A549 (cell line): ENCODE measurements at regions not wholly inside any gene's neighbourhood (a gene's known extent, or its start where the extent isn't known, plus 50 kb on each side); places are given as distances from the start of the nearest gene placed in this dataset.

Experiments
- ATAC-seq, 2 experiments: fragments of 200-7000 bp in 1 of 2; fragments of >200 bp in 1 of 2; cut with Nextera tagmentation in 1 of 2; cut with Tn5 transposase in 1 of 2; 3 replicates each; pipeline versions ENCODE4 v1.8.0 to v1.9.1; 2018 to 2020; ENCODE audit warnings: mild to moderate bottlenecking in 1 of 2, moderate library complexity in 1 of 2
- CTCF ChIA-PET: fragments of 300-600 bp; sonication (Branson Sonifier 250); formaldehyde crosslinking; extraction: SDS; loops from one replicate; lab custom pipeline; 2021; ENCODE audit warnings: antibody characterized with exemption, inconsistent platforms; lab: Yijun Ruan, JAX
- POLR2A ChIA-PET: fragments of 350-600 bp; formaldehyde crosslinking; extraction: SDS; loops from one replicate; lab custom pipeline; 2021; ENCODE audit warnings: antibody characterized with exemption, inconsistent platforms; lab: Yijun Ruan, JAX
- DNase-seq, 2 experiments: peaks; one replicate each; pipeline versions ENCODE4 v3.0.0 to v3.0.0-alpha.2; 2011 to 2016; ENCODE audit warnings: low read depth in 1 of 2, low spot score in 1 of 2
- FAIRE-seq: peaks from 2 replicates; lab custom pipeline; 2011; peaks lifted over from hg19 to GRCh38; lab: Jason Lieb, UNC
- H3K27ac ChIP-seq, 2 experiments: fragments of >200 bp; sonication (Bioruptor Twin); formaldehyde crosslinking; 3 replicates each; pipeline ENCODE4 v1.5.1; 2016 to 2017
- H3K4me1 ChIP-seq: fragments of >200 bp; sonication (Bioruptor Twin); formaldehyde crosslinking; 3 replicates; pipeline ENCODE4 v1.6.1; 2016
- H3K4me2 ChIP-seq: fragments of >200 bp; sonication (Bioruptor Twin); formaldehyde crosslinking; 3 replicates; pipeline ENCODE4 v1.6.1; 2016
- H3K4me3 ChIP-seq: fragments of >200 bp; sonication (Bioruptor Twin); formaldehyde crosslinking; 3 replicates; pipeline ENCODE4 v1.5.1; 2016
- H3K9me3 ChIP-seq: fragments of >200 bp; sonication (Bioruptor Twin); formaldehyde crosslinking; 3 replicates; pipeline ENCODE4 v1.6.1; 2016
- CHD2 ChIP-seq: fragments of 150-350 bp; IDR thresholded peaks from 2 replicates; pipeline ENCODE4 v1.6.1; 2014; ENCODE audit warnings: low read length; ENCODE audit not compliant: partially characterized antibody
- EHMT2 ChIP-seq: fragments of 200-600 bp; sonication (generic); IDR thresholded peaks from 2 replicates; pipeline ENCODE4 v1.6.1; 2016; ENCODE audit warnings: antibody characterized with exemption, low read depth, mild to moderate bottlenecking, moderate library complexity
- FOSL2 ChIP-seq, 2 experiments: fragments of 450-650 bp in 1 of 2; fragments of >200 bp in 1 of 2; sonication (Bioruptor Twin) in 1 of 2; formaldehyde crosslinking; IDR thresholded peaks; 2 replicates each; pipeline versions ENCODE4 v1.5.0 to v1.6.1; 2016 to 2020; ENCODE audit warnings: mild to moderate bottlenecking in 1 of 2, moderate library complexity in 1 of 2
- GATA3 ChIP-seq: IDR thresholded peaks from 2 replicates; pipeline ENCODE4 v1.6.1; 2012; ENCODE audit warnings: borderline replicate concordance
- HES2 ChIP-seq: fragments of >200 bp; sonication (Bioruptor Twin); formaldehyde crosslinking; IDR thresholded peaks from 2 replicates; pipeline ENCODE4 v1.6.1; 2016
- HEYL ChIP-seq: fragments of 250-450 bp; sonication (Bioruptor Pico); IDR thresholded peaks from 2 replicates; pipeline ENCODE4 v1.8.0; 2021; ENCODE audit warnings: mild to moderate bottlenecking, moderate library complexity
- HMGXB4 ChIP-seq: fragments of 250-450 bp; sonication (Bioruptor Pico); IDR thresholded peaks from 2 replicates; pipeline ENCODE4 v1.5.0; 2021; ENCODE audit warnings: mild to moderate bottlenecking, moderate library complexity, borderline replicate concordance
- HOXB5 ChIP-seq: fragments of 250-450 bp; sonication (Bioruptor Pico); IDR thresholded peaks from 2 replicates; pipeline ENCODE4 v1.5.0; 2020; ENCODE audit warnings: mild to moderate bottlenecking, moderate library complexity
- JUN ChIP-seq, 2 experiments: fragments of >200 bp; sonication (Bioruptor Twin); formaldehyde crosslinking; IDR thresholded peaks; 2 replicates in 1 of 2; 3 replicates in 1 of 2; pipeline ENCODE4 v1.6.1; 2016 to 2017
- JUNB ChIP-seq: fragments of >200 bp; sonication (Bioruptor Twin); formaldehyde crosslinking; IDR thresholded peaks from 2 replicates; pipeline ENCODE4 v1.6.1; 2016
- MAFK ChIP-seq: fragments of 450-650 bp; IDR thresholded peaks from 2 replicates; pipeline ENCODE4 v1.6.1; 2014; ENCODE audit not compliant: partially characterized antibody
- MAZ ChIP-seq: fragments of 150-350 bp; IDR thresholded peaks from 2 replicates; pipeline ENCODE4 v1.6.1; 2014; ENCODE audit warnings: antibody characterized with exemption, low read depth, low read length, borderline replicate concordance
- MYC ChIP-seq: IDR thresholded peaks from 2 replicates; pipeline ENCODE4 v1.6.1; 2012; ENCODE audit warnings: mild to moderate bottlenecking, inconsistent platforms, low read length, improper control_type of control experiment, borderline replicate concordance
- PBX3 ChIP-seq: IDR thresholded peaks from 2 replicates; pipeline ENCODE4 v1.6.1; 2012
- PHF8 ChIP-seq: fragments of 200-600 bp; sonication (generic); IDR thresholded peaks from 2 replicates; pipeline ENCODE4 v1.6.1; 2016; ENCODE audit warnings: low read depth, mild to moderate bottlenecking, antibody characterized with exemption, moderate library complexity, borderline replicate concordance
- POLR2AphosphoS2 ChIP-seq: conservative IDR thresholded peaks from 2 replicates; pipeline ENCODE4 v1.6.1; 2012; ENCODE audit warnings: low read length, improper control_type of control experiment, inconsistent platforms
- RAD21 ChIP-seq, 2 experiments: fragments of >200 bp in 1 of 2; sonication (Bioruptor Twin) in 1 of 2; formaldehyde crosslinking in 1 of 2; IDR thresholded peaks in 1 of 2; conservative IDR thresholded peaks in 1 of 2; 2 replicates in 1 of 2; 3 replicates in 1 of 2; pipeline ENCODE4 v1.6.1; 2012 to 2018; ENCODE audit warnings: inconsistent platforms in 1 of 2
- RARB ChIP-seq: fragments of 250-450 bp; sonication (Bioruptor Pico); IDR thresholded peaks from 2 replicates; pipeline ENCODE4 v1.8.0; 2021; ENCODE audit warnings: mild to moderate bottlenecking, moderate library complexity
- SMC3 ChIP-seq: fragments of >200 bp; sonication (Bioruptor Twin); formaldehyde crosslinking; IDR thresholded peaks from 3 replicates; pipeline ENCODE4 v1.6.1; 2018; ENCODE audit warnings: inconsistent platforms
- SREBF2 ChIP-seq: fragments of 450-650 bp; IDR thresholded peaks from 2 replicates; pipeline ENCODE4 v1.6.1; 2014; ENCODE audit warnings: mild to moderate bottlenecking, moderate library complexity
- TFCP2L1 ChIP-seq: fragments of 250-450 bp; sonication (Bioruptor Pico); IDR thresholded peaks from 2 replicates; pipeline ENCODE4 v1.5.0; 2021; ENCODE audit warnings: mild to moderate bottlenecking
- TP53 ChIP-seq: fragments of 250-450 bp; sonication (Bioruptor Pico); IDR thresholded peaks from 2 replicates; pipeline ENCODE4 v1.5.0; 2021; ENCODE audit warnings: mild to moderate bottlenecking, moderate library complexity
- ZSCAN20 ChIP-seq: fragments of 250-450 bp; sonication (Bioruptor Pico); IDR thresholded peaks from 2 replicates; pipeline ENCODE4 v1.8.0; 2022; ENCODE audit warnings: mild to moderate bottlenecking, moderate library complexity
- WGBS: methylation state at CpG from one replicate; pipeline ENCODE4 v1.1.6; 2017; ENCODE audit errors: missing lambda C conversion rate; 5-methylcytosine and 5-hydroxymethylcytosine counted together

- TF ChIP-seq CHD2, result no peak
- TF ChIP-seq SREBF2, result no peak
- no peak for TF ChIP-seq HOXB5 (CRISPR knock-in tag)
- TF ChIP-seq ZSCAN20 (CRISPR knock-in tag), result no peak
- TF ChIP-seq PBX3, result no peak
- TF ChIP-seq TFCP2L1, result no peak
- no peak for TF ChIP-seq JUN (IDR thresholded peaks at IDR 0.05)
Measured at GRCh38 chr6:81988446-81988845, 236.0 kb upstream of the TENT5A start (continued).

- no peak for FAIRE-seq
- Histone ChIP-seq H3K4me1 (no peaks in the 10 kb centered on the region; the same call in 2 of the 3 replicates), H3K4me2 (no peak overlapping the region), H3K9me3 (no peaks in the 10 kb centered on the region), H3K4me3 (no peak overlapping the region), H3K27ac (no peak overlapping the region)
- WGBS, result 65% methylated on average over 3 of the region's 3 CpGs
- no peak for DNase-seq
- no peak for ATAC-seq
- CTCF ChIA-PET, result no interaction called here
- TF ChIP-seq HES2 (no peak), HEYL (CRISPR knock-in tag) (no peak), MAFK (no peak), SMC3 (no peak), MYC (no peak), RARB (CRISPR knock-in tag) (no peak), PHF8 (no peak), TP53 (no peak), FOSL2 (IDR thresholded peaks at IDR 0.05) (no peak), FOSL2 (CRISPR knock-in tag; IDR thresholded peaks at IDR 0.05) (no peak), GATA3 (no peak), PBX3 (no peak), POLR2AphosphoS2 (no peak), EHMT2 (no peak), HMGXB4 (CRISPR knock-in tag) (no peak), JUNB (no peak), RAD21 (conservative IDR thresholded peaks at IDR 0.05 in 1 of 2, IDR thresholded peaks at IDR 0.05 in 1 of 2) (no peak), HOXB5 (CRISPR knock-in tag) (no peak), CHD2 (no peak), MAZ (no peak)
- POLR2A ChIA-PET, result no interaction called here
Measured at GRCh38 chr6:81987293-81987692, 234.8 kb upstream of the TENT5A start.
